CD14-positive monocyte (primary cell): ENCODE measurements at regions not wholly inside any gene's neighbourhood (a gene's known extent, or its start where the extent isn't known, plus 50 kb on each side); places are given as distances from the start of the nearest gene placed in this dataset.

Experiments
- DNase-seq, 3 donors: peaks; one replicate each; pipeline ENCODE4 v3.0.0-alpha.2; 2011 to 2022
- H2AFZ ChIP-seq: 2 replicates; pipeline ENCODE4 v1.6.0; 2012; ENCODE audit warnings: mild to moderate bottlenecking, low read depth, low read length, inconsistent platforms; ENCODE audit not compliant: insufficient read depth, poor library complexity, severe bottlenecking
- H3K27ac ChIP-seq, 2 donors: 1 replicate in 1 of 2; 2 replicates in 1 of 2; pipeline ENCODE4 v1.5.1; 2012 to 2013; ENCODE audit warnings: low read length in 2 of 2, control low read depth in 1 of 2, inconsistent platforms in 1 of 2, low read depth in 1 of 2, mild to moderate bottlenecking in 1 of 2
- H3K27me3 ChIP-seq, 2 donors: one replicate each; pipeline versions ENCODE4 v1.6.0 to v1.6.1; 2011 to 2013; ENCODE audit warnings: low read length in 2 of 2; ENCODE audit not compliant: control insufficient read depth in 2 of 2, insufficient read depth in 2 of 2
- H3K36me3 ChIP-seq, 2 donors: replicated peaks in 1 of 2; 1 replicate in 1 of 2; 2 replicates in 1 of 2; pipeline versions ENCODE4 v1.5.1 to v1.6.1; 2012 to 2013; ENCODE audit warnings: low read length in 2 of 2, control low read depth in 1 of 2, inconsistent platforms in 1 of 2, mild to moderate bottlenecking in 1 of 2; ENCODE audit not compliant: insufficient read depth in 2 of 2, control insufficient read depth in 1 of 2
- H3K4me1 ChIP-seq, 2 donors: 1 replicate in 1 of 2; 2 replicates in 1 of 2; pipeline versions ENCODE4 v1.5.1 to v1.6.1; 2012 to 2013; ENCODE audit warnings: low read length in 2 of 2, control low read depth in 1 of 2, inconsistent platforms in 1 of 2, mild to moderate bottlenecking in 1 of 2, moderate library complexity in 1 of 2; ENCODE audit not compliant: insufficient read depth in 2 of 2, control insufficient read depth in 1 of 2
- H3K4me2 ChIP-seq: replicated peaks from 2 replicates; pipeline ENCODE3; 2012; ENCODE audit warnings: low read length, moderate library complexity, mild to moderate bottlenecking; ENCODE audit not compliant: poor library complexity, severe bottlenecking; ENCODE audit errors: extremely low read depth
- H3K4me3 ChIP-seq, 3 experiments: fragments of 200-600 bp in 1 of 3; sonication (generic) in 1 of 3; replicated peaks in 1 of 3; 1 replicate in 2 of 3; 2 replicates in 1 of 3; pipeline ENCODE4 v1.5.1; 2011 to 2013; ENCODE audit warnings: low read length in 3 of 3, mild to moderate bottlenecking in 3 of 3, control low read depth in 2 of 3, low read depth in 2 of 3, inconsistent platforms in 1 of 3, moderate library complexity in 1 of 3
- H3K79me2 ChIP-seq: 2 replicates; pipeline ENCODE4 v1.6.0; 2012; ENCODE audit warnings: mild to moderate bottlenecking, control low read depth, inconsistent platforms, low read length, moderate library complexity; ENCODE audit not compliant: insufficient read depth
- H3K9ac ChIP-seq: 2 replicates; pipeline ENCODE4 v1.6.0; 2017; ENCODE audit warnings: low read length, mild to moderate bottlenecking; ENCODE audit not compliant: insufficient read depth, poor library complexity, severe bottlenecking
- H3K9me3 ChIP-seq, 2 donors: replicated peaks in 1 of 2; 1 replicate in 1 of 2; 2 replicates in 1 of 2; pipeline versions ENCODE4 v1.5.1 to v1.6.1; 2012 to 2013; ENCODE audit warnings: low read length in 2 of 2, control low read depth in 1 of 2; ENCODE audit not compliant: control insufficient read depth in 1 of 2, insufficient read depth in 1 of 2
- H4K20me1 ChIP-seq: 2 replicates; pipeline ENCODE4 v1.6.0; 2012; ENCODE audit warnings: mild to moderate bottlenecking, low read length, control low read depth, moderate library complexity; ENCODE audit not compliant: insufficient read depth
- H3K27ac Mint-ChIP-seq, 7 donors: one replicate each; pipeline ENCODE4 v1.8.0; 2020; ENCODE audit warnings: mild to moderate bottlenecking in 7 of 7, mixed read lengths in 7 of 7, moderate library complexity in 6 of 7, inconsistent platforms in 2 of 7
- H3K27me3 Mint-ChIP-seq, 3 donors: one replicate each; pipeline ENCODE4 v1.8.0; 2021 to 2022; ENCODE audit warnings: low read depth in 3 of 3, mild to moderate bottlenecking in 3 of 3, mixed read lengths in 3 of 3, moderate library complexity in 3 of 3, inconsistent platforms in 1 of 3
- H3K36me3 Mint-ChIP-seq, 2 donors: one replicate each; pipeline ENCODE4 v1.8.0; 2020; ENCODE audit warnings: mixed read lengths in 2 of 2, inconsistent platforms in 1 of 2, mild to moderate bottlenecking in 1 of 2
- H3K4me1 Mint-ChIP-seq: one replicate; pipeline ENCODE4 v1.8.0; 2020; ENCODE audit warnings: mild to moderate bottlenecking, mixed read lengths
- H3K4me3 Mint-ChIP-seq, 2 donors: one replicate each; pipeline ENCODE4 v1.8.0; 2020; ENCODE audit warnings: mild to moderate bottlenecking in 2 of 2, mixed read lengths in 2 of 2, moderate library complexity in 1 of 2
- H3K9me3 Mint-ChIP-seq, 7 donors: one replicate each; pipeline ENCODE4 v1.8.0; 2020 to 2022; ENCODE audit warnings: mixed read lengths in 7 of 7, mild to moderate bottlenecking in 6 of 7, moderate library complexity in 6 of 7, inconsistent platforms in 2 of 7
- CTCF ChIP-seq: fragments of 200-600 bp; IDR thresholded peaks from one replicate; pipeline ENCODE4 v1.8.0; 2022; ENCODE audit warnings: antibody characterized with exemption, mild to moderate bottlenecking
- WGBS: methylation state at CpG from one replicate; pipeline ENCODE4 v1.1.5; 2013; ENCODE audit warnings: missing lambda C conversion rate; ENCODE audit not compliant: insufficient coverage; 5-methylcytosine and 5-hydroxymethylcytosine counted together
- intact Hi-C, 2 donors: fragments of 100-400 bp; cut with micrococcal nuclease; formaldehyde crosslinking; loops; one replicate each; pipeline versions ENCODE4 v1.15.0 to v1.15.1; 2023

GRCh38 chrX:112440277-112440676 lies 239.5 kb downstream of the LHFPL1 start:
- WGBS = no CpG with 5 or more reads among the region's 2 CpGs
- Histone ChIP-seq H3K36me3 (no peaks in the 10 kb centered on the region), H2AFZ (no peak overlapping the region), H3K4me2 (no peak overlapping the region), H4K20me1 (no peaks in the 10 kb centered on the region), H3K9me3 (no peaks in the 10 kb centered on the region), H3K27ac (no peak overlapping the region), H3K4me3 (no peak overlapping the region), H3K4me1 (no peaks in the 10 kb centered on the region), H3K27me3 (no peaks in the 10 kb centered on the region), H3K79me2 (no peaks in the 10 kb centered on the region), H3K9ac (no peak overlapping the region)
- no peak overlapping the region for H3K27ac Mint-ChIP-seq
- TF ChIP-seq CTCF = no peak
- H3K4me3 Mint-ChIP-seq = no peak overlapping the region
- H3K4me1 Mint-ChIP-seq = no peaks in the 10 kb centered on the region
- H3K27me3 Mint-ChIP-seq = peaks cover 0 to 4% (median 0%) of the 10 kb centered on the region in 3 donors
- DNase-seq = no peak
- H3K9me3 Mint-ChIP-seq = peaks cover 0 to 5% (median 0%) of the 10 kb centered on the region in 7 donors
- H3K36me3 Mint-ChIP-seq = no peaks in the 10 kb centered on the region
- intact Hi-C loops = no loop called here

GRCh38 chrX:112424166-112424565 lies 255.6 kb downstream of the LHFPL1 start:
- Mint-ChIP-seq H3K27ac (no peak overlapping the region), H3K9me3 (peaks cover 0 to 3% (median 0%) of the 10 kb centered on the region in 7 donors), H3K4me3 (no peak overlapping the region), H3K4me1 (no peaks in the 10 kb centered on the region), H3K36me3 (no peaks in the 10 kb centered on the region), H3K27me3 (peaks cover 0 to 3% (median 0%) of the 10 kb centered on the region in 3 donors)
- Histone ChIP-seq H3K4me1 (no peaks in the 10 kb centered on the region), H2AFZ (no peak overlapping the region), H3K36me3 (no peaks in the 10 kb centered on the region), H3K27me3 (no peaks in the 10 kb centered on the region), H3K9ac (no peak overlapping the region), H3K4me2 (no peak overlapping the region), H4K20me1 (no peaks in the 10 kb centered on the region), H3K9me3 (no peaks in the 10 kb centered on the region), H3K27ac (no peak overlapping the region), H3K4me3 (no peak overlapping the region), H3K79me2 (no peaks in the 10 kb centered on the region)
- no CpG with 5 or more reads among the region's 1 CpG for WGBS
- intact Hi-C loops = no loop called here
- DNase-seq = no peak
- no peak for TF ChIP-seq CTCF
